ENCODE measurements at regions not wholly inside any gene's neighbourhood (a gene's known extent, or its start where the extent isn't known, plus 50 kb on each side); places are given as distances from the start of the nearest gene placed in this dataset.

DNA sequence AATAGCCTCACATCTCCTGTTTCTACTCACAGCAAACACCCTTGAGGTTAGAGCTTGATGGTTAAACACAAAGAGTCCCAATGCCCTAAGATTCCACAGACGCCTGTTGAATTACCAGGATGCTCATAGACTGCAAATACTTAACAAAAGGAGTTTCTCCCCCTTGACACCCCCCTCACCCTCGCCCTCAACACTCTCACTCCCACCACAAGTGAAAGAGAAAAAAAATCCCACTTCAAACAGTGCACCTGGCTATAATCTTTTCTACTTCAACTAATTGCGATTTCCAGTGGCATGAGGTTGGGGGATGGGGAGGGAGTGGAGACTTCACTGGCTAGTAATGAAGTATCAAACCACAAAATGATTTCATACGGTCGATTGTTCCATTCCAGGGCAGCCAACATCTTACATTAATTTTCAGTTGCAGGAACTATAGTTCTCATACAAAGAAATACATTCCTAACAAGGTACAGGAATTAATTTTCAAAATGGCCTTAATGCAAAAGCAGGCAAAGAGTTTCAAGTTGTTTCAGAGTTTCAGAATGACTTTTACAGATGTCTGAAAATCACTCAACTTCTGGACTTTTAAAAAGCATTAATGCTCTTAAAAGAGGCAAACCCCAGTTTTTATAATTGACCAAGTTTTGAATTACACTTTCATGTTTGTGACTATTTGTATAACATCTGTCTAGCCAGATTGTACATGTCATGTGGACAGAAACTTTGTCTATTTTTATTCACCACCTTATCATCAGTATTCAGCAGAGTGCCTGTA, 390.7 kb downstream of the C12orf75 start:
- no peaks in the 10 kb centered on the region for H3K27me3 Mint-ChIP-seq (ENCODE audit: insufficient read depth, unreplicated experiment)
- ChIA-PET POLR2A (interaction anchor here (1.0 kb wide), 1 partner anchor 11 kb away, joined by 3 read pairs; no protein-coding TSS in a partner anchor), CTCF (interaction anchor here (1.0 to 1.1 kb wide), 2 partner anchors 8 to 429 kb away, joined by 3 to 5 read pairs; no protein-coding TSS in a partner anchor)
- TF ChIP-seq, protein P1, sequence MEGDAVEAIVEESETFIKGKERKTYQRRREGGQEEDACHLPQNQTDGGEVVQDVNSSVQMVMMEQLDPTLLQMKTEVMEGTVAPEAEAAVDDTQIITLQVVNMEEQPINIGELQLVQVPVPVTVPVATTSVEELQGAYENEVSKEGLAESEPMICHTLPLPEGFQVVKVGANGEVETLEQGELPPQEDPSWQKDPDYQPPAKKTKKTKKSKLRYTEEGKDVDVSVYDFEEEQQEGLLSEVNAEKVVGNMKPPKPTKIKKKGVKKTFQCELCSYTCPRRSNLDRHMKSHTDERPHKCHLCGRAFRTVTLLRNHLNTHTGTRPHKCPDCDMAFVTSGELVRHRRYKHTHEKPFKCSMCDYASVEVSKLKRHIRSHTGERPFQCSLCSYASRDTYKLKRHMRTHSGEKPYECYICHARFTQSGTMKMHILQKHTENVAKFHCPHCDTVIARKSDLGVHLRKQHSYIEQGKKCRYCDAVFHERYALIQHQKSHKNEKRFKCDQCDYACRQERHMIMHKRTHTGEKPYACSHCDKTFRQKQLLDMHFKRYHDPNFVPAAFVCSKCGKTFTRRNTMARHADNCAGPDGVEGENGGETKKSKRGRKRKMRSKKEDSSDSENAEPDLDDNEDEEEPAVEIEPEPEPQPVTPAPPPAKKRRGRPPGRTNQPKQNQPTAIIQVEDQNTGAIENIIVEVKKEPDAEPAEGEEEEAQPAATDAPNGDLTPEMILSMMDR (IDR thresholded peaks at IDR 0.05; ENCODE audit: unreplicated experiment), result no peak
- DNase-seq (ENCODE audit: unreplicated experiment), result no peak
- BruUV-seq (replicated peaks), result no TSS peak
- H3K36me3 Mint-ChIP-seq (ENCODE audit: insufficient read depth, unreplicated experiment), result no peaks in the 10 kb centered on the region
- no peaks in the 10 kb centered on the region for H3K4me1 Mint-ChIP-seq (ENCODE audit: insufficient read depth, unreplicated experiment)
- no peaks in the 10 kb centered on the region for H3K9me3 Mint-ChIP-seq (ENCODE audit: unreplicated experiment)
- H3K27ac Mint-ChIP-seq (ENCODE audit: low read depth, unreplicated experiment), result no peak overlapping the region
- intact Hi-C loops (cut with micrococcal nuclease), result no loop called here
- no peak overlapping the region for H3K4me3 Mint-ChIP-seq (ENCODE audit: unreplicated experiment)

DNA sequence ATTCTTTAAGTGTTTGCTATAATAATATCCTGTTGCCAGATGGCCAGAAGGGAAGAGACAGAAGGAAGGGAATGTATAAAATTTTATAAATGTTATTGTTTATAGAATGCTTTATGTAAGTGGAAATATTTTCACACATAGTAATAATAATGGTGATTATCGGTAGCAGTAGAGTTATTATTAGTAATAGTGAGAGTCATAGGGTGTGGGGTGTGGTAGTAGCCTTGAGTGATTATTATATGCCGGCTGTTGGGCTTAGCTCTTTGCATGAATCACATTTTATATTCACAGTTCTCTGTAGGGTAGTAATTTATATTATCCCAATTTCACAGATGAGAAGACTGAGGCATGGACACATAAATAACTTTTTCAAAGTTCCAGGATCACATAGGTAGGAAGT, 391.4 kb downstream of the C12orf75 start:
- no peak for DNase-seq (ENCODE audit: unreplicated experiment)
- intact Hi-C loops (cut with micrococcal nuclease), result no loop called here
- Mint-ChIP-seq H3K4me3 (ENCODE audit: unreplicated experiment) (no peak overlapping the region), H3K9me3 (ENCODE audit: unreplicated experiment) (no peaks in the 10 kb centered on the region), H3K36me3 (ENCODE audit: insufficient read depth, unreplicated experiment) (no peaks in the 10 kb centered on the region), H3K27ac (ENCODE audit: low read depth, unreplicated experiment) (no peak overlapping the region), H3K27me3 (ENCODE audit: insufficient read depth, unreplicated experiment) (no peaks in the 10 kb centered on the region), H3K4me1 (ENCODE audit: insufficient read depth, unreplicated experiment) (no peaks in the 10 kb centered on the region)
- no TSS peak for BruUV-seq (replicated peaks)
- TF ChIP-seq, protein P1 (IDR thresholded peaks at IDR 0.05; ENCODE audit: unreplicated experiment), result no peak
- POLR2A ChIA-PET, result no interaction called here
- CTCF ChIA-PET, result no interaction called here

DNA sequence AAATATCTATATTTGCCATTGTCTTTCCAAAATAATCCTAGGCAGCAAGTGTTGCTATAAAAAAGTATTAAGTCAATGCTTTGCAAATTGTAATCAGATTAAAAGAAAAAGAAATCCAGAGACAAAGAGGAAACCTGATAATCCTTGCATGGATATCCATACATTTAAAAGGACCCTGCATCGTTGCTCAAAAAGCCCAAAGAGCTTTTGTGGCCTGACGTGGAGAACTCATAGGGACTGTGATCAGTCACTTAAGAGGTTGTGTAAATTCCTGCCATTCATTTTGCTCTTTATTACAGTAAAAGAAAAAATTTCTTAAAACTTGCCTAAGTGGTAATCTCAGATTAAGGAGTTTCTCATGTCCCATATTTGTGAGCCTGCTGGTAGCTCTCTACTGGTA, 392.6 kb downstream of the C12orf75 start:
- Mint-ChIP-seq H3K36me3 (ENCODE audit: insufficient read depth, unreplicated experiment) (no peaks in the 10 kb centered on the region), H3K4me3 (ENCODE audit: unreplicated experiment) (no peak overlapping the region), H3K9me3 (ENCODE audit: unreplicated experiment) (no peaks in the 10 kb centered on the region), H3K27ac (ENCODE audit: low read depth, unreplicated experiment) (no peak overlapping the region), H3K27me3 (ENCODE audit: insufficient read depth, unreplicated experiment) (no peaks in the 10 kb centered on the region), H3K4me1 (ENCODE audit: insufficient read depth, unreplicated experiment) (no peaks in the 10 kb centered on the region)
- ChIA-PET CTCF (interaction anchor here (0.7 to 1.7 kb wide), 3 partner anchors 17 to 413 kb away, joined by 3 to 5 read pairs (median 5); no protein-coding TSS in a partner anchor), POLR2A (interaction anchor here (0.6 kb wide), 1 partner anchor 74 kb away, joined by 5 read pairs; no protein-coding TSS in a partner anchor)
- no peak for DNase-seq (ENCODE audit: unreplicated experiment)
- TF ChIP-seq, protein P1 (IDR thresholded peaks at IDR 0.05; ENCODE audit: unreplicated experiment), result no peak
- intact Hi-C loops (cut with micrococcal nuclease), result no loop called here
- no TSS peak for BruUV-seq (replicated peaks)

DNA sequence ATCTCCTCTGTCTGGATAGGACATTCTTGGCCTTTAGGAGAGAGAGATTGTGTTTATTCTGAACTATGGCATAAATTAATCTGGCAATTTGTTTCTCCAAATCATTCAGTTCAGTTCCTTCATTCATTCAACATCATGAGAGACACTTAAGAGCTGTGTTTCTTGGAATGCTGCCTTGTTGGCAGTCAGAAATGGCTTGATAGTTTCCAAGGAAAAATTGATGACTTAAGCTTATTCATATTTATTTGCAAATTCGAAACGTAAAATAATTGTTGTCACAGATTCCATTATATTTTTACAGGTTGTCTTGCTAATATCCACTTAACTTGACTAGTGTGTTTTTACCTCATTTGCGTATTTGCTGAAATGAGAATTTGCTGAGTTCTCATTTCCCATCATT, 393.0 kb downstream of the C12orf75 start:
- Mint-ChIP-seq H3K9me3 (ENCODE audit: unreplicated experiment) (no peaks in the 10 kb centered on the region), H3K27ac (ENCODE audit: low read depth, unreplicated experiment) (no peak overlapping the region), H3K4me1 (ENCODE audit: insufficient read depth, unreplicated experiment) (no peaks in the 10 kb centered on the region), H3K27me3 (ENCODE audit: insufficient read depth, unreplicated experiment) (no peaks in the 10 kb centered on the region), H3K4me3 (ENCODE audit: unreplicated experiment) (no peak overlapping the region), H3K36me3 (ENCODE audit: insufficient read depth, unreplicated experiment) (no peaks in the 10 kb centered on the region)
- TF ChIP-seq, protein P1 (IDR thresholded peaks at IDR 0.05; ENCODE audit: unreplicated experiment), result no peak
- no TSS peak for BruUV-seq (replicated peaks)
- DNase-seq (ENCODE audit: unreplicated experiment), result no peak
- intact Hi-C loops (cut with micrococcal nuclease), result no loop called here
- ChIA-PET CTCF (interaction anchor here (1.7 kb wide), 2 partner anchors 17 to 413 kb away, joined by 5 read pairs; no protein-coding TSS in a partner anchor), POLR2A (interaction anchor here (0.6 kb wide), 1 partner anchor 73 kb away, joined by 5 read pairs; no protein-coding TSS in a partner anchor)

Measured in MCF 10A (cell line).